OCI-LY3 (cell line): ENCODE measurements at regions not wholly inside any gene's neighbourhood (a gene's known extent, or its start where the extent isn't known, plus 50 kb on each side); places are given as distances from the start of the nearest gene placed in this dataset.

Experiments
- H2AFZ ChIP-seq: fragments of 200-600, 300-600 bp; shearing (Covaris generic); 2 replicates; pipeline ENCODE4 v1.6.0; 2014; ENCODE audit warnings: antibody characterized with exemption, low read depth, low read length
- H3K27ac ChIP-seq: fragments of 200-600, 300-600 bp; sonication (generic); 2 replicates; pipeline ENCODE4 v1.5.1; 2014; ENCODE audit warnings: mild to moderate bottlenecking, low read length, moderate library complexity, mixed read lengths
- H3K27me3 ChIP-seq: fragments of 200-600, 300-600 bp; sonication (generic); 2 replicates; pipeline ENCODE4 v1.6.1; 2014; ENCODE audit warnings: low read depth, low read length, mixed read lengths
- H3K36me3 ChIP-seq: fragments of 200-600, 300-600 bp; sonication (generic); replicated peaks from 2 replicates; pipeline ENCODE3; 2014; ENCODE audit warnings: low read depth, low read length, mixed read lengths
- H3K4me1 ChIP-seq: fragments of 300-600, 200-600 bp; sonication (generic); 2 replicates; pipeline ENCODE4 v1.6.1; 2014; ENCODE audit warnings: low read length, mixed read lengths
- H3K4me2 ChIP-seq: fragments of 200-600, 300-600 bp; sonication (generic); 2 replicates; pipeline ENCODE4 v1.6.1; 2014; ENCODE audit warnings: low read length, mixed read lengths
- H3K4me3 ChIP-seq: fragments of 300-600, 200-600 bp; sonication (generic); 2 replicates; pipeline ENCODE4 v1.5.1; 2014; ENCODE audit warnings: antibody characterized with exemption, mild to moderate bottlenecking, low read length, moderate library complexity
- H3K79me2 ChIP-seq: fragments of 300-600, 200-600 bp; shearing (Covaris generic); 2 replicates; pipeline ENCODE4 v1.6.1; 2014; ENCODE audit warnings: mild to moderate bottlenecking, low read length, mixed read lengths
- H3K9ac ChIP-seq: fragments of 300-600, 200-600 bp; shearing (Covaris generic); 2 replicates; pipeline ENCODE4 v1.6.0; 2014; ENCODE audit warnings: mild to moderate bottlenecking, low read length, moderate library complexity
- H3K9me3 ChIP-seq: fragments of 200-600, 300-600 bp; shearing (Covaris generic); 2 replicates; pipeline ENCODE4 v1.6.1; 2014; ENCODE audit warnings: low read length, mixed read lengths; ENCODE audit not compliant: insufficient read depth
- H4K20me1 ChIP-seq: fragments of 200-600, 300-600 bp; sonication (generic); 2 replicates; pipeline ENCODE4 v1.6.1; 2016; ENCODE audit warnings: low read length, mixed read lengths; ENCODE audit not compliant: insufficient read depth
- EZH2phosphoT487 ChIP-seq: fragments of 200-600 bp; shearing (Covaris generic); IDR thresholded peaks from 2 replicates; pipeline ENCODE4 v1.6.1; 2018; ENCODE audit warnings: antibody characterized with exemption, mixed run types, low read depth
- TF ChIP-seq, protein P1 (sequence below): fragments of 200-600, 300-600 bp; sonication (generic); IDR thresholded peaks from 2 replicates; pipeline ENCODE4 v1.5.1; 2014; ENCODE audit warnings: antibody characterized with exemption, low read length, low read depth

DNA sequence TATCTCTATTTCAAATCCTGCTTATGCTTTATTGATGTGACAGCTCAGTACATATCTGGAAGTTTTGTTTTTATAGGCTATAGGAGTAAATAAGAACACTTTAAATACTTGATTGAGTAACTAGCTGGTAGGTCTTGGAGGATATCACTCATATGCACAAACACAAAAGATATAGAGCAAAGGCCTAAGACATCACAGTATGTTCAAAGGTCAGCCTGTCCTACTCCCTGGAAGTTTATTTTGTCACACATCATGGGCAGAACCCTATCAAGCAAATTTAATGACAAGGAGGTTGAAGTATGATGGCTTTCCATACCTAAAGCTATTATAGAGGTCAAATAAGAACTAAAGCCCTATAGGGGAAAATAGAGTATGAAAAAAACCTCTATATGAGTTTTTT is 70.0 kb upstream of the MS4A8 start:
- no peak overlapping the region for H3K27ac ChIP-seq
- no peak for TF ChIP-seq EZH2phosphoT487
- TF ChIP-seq, protein P1, sequence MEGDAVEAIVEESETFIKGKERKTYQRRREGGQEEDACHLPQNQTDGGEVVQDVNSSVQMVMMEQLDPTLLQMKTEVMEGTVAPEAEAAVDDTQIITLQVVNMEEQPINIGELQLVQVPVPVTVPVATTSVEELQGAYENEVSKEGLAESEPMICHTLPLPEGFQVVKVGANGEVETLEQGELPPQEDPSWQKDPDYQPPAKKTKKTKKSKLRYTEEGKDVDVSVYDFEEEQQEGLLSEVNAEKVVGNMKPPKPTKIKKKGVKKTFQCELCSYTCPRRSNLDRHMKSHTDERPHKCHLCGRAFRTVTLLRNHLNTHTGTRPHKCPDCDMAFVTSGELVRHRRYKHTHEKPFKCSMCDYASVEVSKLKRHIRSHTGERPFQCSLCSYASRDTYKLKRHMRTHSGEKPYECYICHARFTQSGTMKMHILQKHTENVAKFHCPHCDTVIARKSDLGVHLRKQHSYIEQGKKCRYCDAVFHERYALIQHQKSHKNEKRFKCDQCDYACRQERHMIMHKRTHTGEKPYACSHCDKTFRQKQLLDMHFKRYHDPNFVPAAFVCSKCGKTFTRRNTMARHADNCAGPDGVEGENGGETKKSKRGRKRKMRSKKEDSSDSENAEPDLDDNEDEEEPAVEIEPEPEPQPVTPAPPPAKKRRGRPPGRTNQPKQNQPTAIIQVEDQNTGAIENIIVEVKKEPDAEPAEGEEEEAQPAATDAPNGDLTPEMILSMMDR = no peak
- no peak overlapping the region for H2AFZ ChIP-seq
- H3K4me3 ChIP-seq = no peak overlapping the region
- no peaks in the 10 kb centered on the region for H4K20me1 ChIP-seq
- no peak overlapping the region for H3K9ac ChIP-seq
- peaks cover 30% of the 10 kb centered on the region for H3K4me1 ChIP-seq
- no peaks in the 10 kb centered on the region for H3K79me2 ChIP-seq
- no peak overlapping the region for H3K4me2 ChIP-seq
- peaks cover 5% of the 10 kb centered on the region for H3K36me3 ChIP-seq
- H3K27me3 ChIP-seq = no peaks in the 10 kb centered on the region
- no peaks in the 10 kb centered on the region for H3K9me3 ChIP-seq

DNA sequence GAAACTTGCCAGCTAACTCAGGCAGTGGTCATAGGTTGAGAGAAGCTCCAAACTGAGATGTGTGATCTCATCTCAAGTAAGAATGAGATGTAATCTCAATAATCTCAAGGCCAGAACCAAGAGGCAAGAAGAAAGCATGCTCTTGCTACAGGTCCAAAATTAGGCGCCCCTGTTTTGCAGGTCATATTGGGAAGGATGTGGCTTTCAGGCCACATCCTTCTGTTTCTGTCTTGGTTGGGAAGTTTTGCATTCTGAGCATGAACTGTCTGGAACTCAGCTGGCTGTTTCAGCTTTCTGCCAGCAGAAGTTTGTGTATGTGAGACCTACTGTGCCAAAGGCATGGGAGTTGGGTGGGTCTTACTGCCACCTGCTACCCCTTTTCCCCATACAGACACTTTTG is 67.5 kb upstream of the MS4A8 start:
- H4K20me1 ChIP-seq = no peaks in the 10 kb centered on the region
- no peak overlapping the region for H3K4me2 ChIP-seq
- no peaks in the 10 kb centered on the region for H3K27me3 ChIP-seq
- TF ChIP-seq, protein P1 = no peak
- no peak for TF ChIP-seq EZH2phosphoT487
- H3K9me3 ChIP-seq = peaks cover 8% of the 10 kb centered on the region; the same call in 1 of the 2 replicates
- H3K79me2 ChIP-seq = no peaks in the 10 kb centered on the region
- H3K4me1 ChIP-seq = peaks cover 31% of the 10 kb centered on the region
- H2AFZ ChIP-seq = no peak overlapping the region
- no peak overlapping the region for H3K9ac ChIP-seq
- H3K36me3 ChIP-seq = peaks cover 7% of the 10 kb centered on the region
- no peak overlapping the region for H3K27ac ChIP-seq
- no peak overlapping the region for H3K4me3 ChIP-seq

DNA sequence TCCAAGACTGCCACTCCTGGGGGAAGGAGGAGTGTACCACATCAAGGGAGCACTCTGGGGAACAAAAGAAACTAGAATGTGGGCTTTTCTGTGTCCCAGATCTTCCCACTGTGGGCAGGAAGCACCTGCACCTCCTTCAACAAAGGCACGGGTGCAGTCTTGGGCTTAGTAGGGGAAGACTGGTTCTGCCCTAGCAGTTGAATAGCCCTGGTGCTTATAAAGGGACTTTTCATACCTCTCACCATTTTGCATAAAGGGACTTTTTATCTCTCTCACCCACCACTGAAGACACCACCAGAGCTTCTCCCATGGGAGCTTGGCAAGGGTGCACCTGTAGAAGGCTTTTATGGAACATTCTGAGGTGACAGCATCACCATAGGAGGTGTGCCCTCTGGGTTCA is 65.8 kb upstream of the MS4A8 start:
- Histone ChIP-seq H3K79me2 (no peaks in the 10 kb centered on the region), H3K4me2 (peak overlapping the region; percentile 72), H4K20me1 (no peaks in the 10 kb centered on the region), H3K36me3 (peaks cover 7% of the 10 kb centered on the region), H3K27ac (peak overlapping the region; percentile 61), H3K4me1 (peaks cover 31% of the 10 kb centered on the region), H2AFZ (no peak overlapping the region), H3K4me3 (peak overlapping the region; percentile 40), H3K27me3 (no peaks in the 10 kb centered on the region), H3K9ac (peak overlapping the region; percentile 12; the same call in 1 of the 2 replicates), H3K9me3 (peaks cover 8% of the 10 kb centered on the region; the same call in 1 of the 2 replicates)
- TF ChIP-seq, protein P1 = no peak
- TF ChIP-seq EZH2phosphoT487 = no peak

DNA sequence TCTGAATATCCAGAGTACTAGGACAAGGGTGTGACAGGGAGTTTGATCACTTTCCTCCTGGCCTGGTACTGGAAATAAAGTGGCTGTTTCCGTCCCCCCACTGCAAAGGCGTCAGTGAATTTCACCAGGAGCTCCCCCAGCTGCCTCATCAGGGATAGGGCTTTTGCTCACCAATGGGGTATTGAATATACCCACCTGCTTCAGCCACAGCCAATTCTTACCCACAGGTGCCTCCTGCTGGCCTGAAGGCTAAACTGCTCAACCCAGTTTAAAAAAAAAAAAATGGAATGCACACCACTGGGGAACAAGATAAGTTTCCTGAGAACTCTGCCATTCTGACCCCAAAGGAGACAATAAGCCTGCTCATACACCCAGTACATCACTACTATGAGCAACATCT is 65.3 kb upstream of the MS4A8 start:
- TF ChIP-seq, protein P1 = peak; percentile 88
- no peak for TF ChIP-seq EZH2phosphoT487
- peak overlapping the region; percentile 72 for H3K4me2 ChIP-seq
- peak overlapping the region; percentile 40 for H3K4me3 ChIP-seq
- peak overlapping the region; percentile 12; the same call in 1 of the 2 replicates for H3K9ac ChIP-seq
- H2AFZ ChIP-seq = no peak overlapping the region
- peaks cover 7% of the 10 kb centered on the region for H3K36me3 ChIP-seq
- peaks cover 8% of the 10 kb centered on the region; the same call in 1 of the 2 replicates for H3K9me3 ChIP-seq
- peaks cover 31% of the 10 kb centered on the region for H3K4me1 ChIP-seq
- peak overlapping the region; percentile 61 for H3K27ac ChIP-seq
- H3K27me3 ChIP-seq = no peaks in the 10 kb centered on the region
- H3K79me2 ChIP-seq = no peaks in the 10 kb centered on the region
- no peaks in the 10 kb centered on the region for H4K20me1 ChIP-seq
